Iris pigment epithelial cell (primary cell): ENCODE measurements at regions not wholly inside any gene's neighbourhood (a gene's known extent, or its start where the extent isn't known, plus 50 kb on each side); places are given as distances from the start of the nearest gene placed in this dataset.
"Not testable (repeated sequence)": the region's sequence is repeated elsewhere in the genome, so short reads cannot be mapped to it uniquely, and the experiment has no call there.

Experiments
- DNase-seq: peaks from one replicate; pipeline ENCODE4 v3.0.0-alpha.2; 2011; ENCODE audit warnings: low read depth

DNA sequence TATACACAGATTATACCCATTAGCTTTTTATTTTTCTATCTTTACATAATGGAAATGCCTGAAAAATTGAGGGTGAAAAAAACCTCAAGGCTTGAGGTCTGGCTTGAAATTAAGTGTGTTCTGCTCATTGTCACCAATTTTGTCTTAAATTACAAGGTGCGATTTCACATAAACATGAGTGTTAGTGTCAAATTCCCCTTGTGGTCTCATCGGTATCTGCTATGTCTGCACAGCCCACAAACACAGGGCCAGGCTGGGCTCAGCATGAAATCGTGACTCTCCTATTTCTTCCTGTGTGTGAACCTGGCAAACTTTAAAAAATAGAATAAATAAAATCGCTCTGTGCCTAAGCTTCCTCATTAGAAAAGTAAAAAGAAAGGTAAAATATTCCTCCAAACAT is 109.1 kb downstream of the CRLF2 start:
- no peak for DNase-seq

DNA sequence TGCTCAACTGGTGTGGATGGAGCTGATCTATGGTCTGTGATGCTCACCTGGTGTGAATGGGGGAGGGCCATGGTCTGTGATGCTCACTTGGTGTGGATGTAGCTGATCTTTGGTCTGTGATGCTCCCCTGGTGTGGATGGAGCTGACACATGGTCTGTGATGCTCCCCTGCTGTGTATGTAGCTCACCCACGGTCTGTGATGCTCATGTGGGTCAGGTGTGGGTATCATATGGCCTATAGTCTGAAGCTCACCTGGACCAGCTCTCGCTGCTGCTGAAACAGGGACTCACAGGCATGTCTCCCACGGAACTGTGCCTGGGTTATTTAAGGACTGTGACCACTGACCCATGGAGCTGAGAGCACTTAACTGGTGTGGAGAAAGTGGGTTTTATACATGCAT is 109.7 kb downstream of the CRLF2 start:
- no peak for DNase-seq

DNA sequence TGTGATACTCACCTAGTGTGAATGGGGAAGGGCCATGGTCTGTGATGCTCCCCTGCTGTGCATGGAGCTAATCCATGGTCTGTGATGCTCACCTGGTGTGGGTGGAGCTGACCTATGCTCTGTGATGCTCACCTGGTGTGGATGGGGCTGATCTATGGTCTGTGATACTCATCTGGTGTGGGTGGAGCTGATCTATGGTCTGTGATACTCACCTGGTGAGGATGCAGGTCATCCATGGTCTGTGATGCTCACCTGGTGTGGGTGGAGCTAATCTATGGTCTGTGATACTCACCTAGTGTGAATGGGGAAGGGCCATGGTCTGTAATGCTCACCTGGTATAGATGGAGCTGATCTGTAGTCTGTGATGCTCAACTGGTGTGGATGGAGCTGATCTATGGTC is 110.2 kb downstream of the CRLF2 start:
- DNase-seq: not testable (repeated sequence)

- no peak for DNase-seq
These were observed 113.2 kb downstream of the CRLF2 start for GRCh38 chrX:1099146-1099770.

DNA sequence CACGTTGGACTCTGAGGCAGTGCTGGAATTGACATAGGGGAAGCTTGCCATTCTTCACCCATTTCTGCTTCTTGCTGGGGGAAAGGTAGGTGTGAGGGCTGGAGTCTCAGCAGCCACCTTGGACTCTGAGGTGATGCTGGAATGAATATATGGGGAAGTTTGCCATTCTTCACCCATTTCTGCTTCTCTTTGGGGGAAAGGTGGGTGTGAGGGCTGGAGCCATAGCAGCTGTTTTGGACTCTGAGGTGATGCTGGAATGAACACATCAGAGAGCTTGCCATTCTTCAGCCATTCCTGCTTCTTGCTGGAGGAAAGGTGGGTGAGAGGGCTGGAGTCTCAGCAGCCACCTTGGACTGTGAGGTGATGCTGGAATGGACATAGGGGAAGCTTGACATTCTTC is 115.1 kb downstream of the CRLF2 start:
- no peak for DNase-seq

DNA sequence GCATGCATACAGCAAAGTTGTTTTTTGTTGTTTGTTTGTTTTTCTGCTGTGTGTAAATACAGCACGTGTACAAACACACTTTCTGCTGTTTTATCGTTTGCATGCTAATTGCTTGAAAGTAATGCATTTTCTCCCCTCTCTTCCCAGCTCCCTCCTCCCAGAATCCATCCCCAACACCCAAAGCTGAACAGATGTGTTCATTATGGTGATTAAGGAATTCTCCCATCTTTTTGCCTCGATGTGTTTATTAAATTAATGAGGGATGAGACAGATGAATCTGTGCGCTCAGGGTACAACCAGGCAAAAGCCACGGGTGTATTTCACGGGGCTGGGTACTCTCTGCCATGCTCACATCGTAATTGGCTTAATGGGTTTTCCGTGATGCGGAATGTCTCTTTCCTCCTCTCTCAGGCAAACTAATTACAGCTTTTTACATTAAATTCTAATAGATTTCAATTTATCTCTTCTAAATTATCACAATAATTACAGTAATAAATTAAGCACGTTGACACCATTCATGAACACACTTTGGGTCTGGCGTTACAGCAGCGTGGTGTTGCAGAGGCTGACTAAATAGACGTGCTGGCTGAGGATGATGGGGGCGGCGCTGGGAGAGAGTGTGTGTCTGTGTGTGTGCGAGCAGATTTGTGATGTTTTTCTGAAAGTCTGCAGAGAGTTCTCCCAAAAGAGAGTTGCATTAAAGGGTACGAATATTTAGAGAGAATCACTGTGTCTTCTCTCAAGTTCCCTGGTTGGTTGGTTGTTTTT is 117.7 kb downstream of the CRLF2 start:
- no peak for DNase-seq

GRCh38 chrX:1093586-1094421 is 118.6 kb downstream of the CRLF2 start:
- no peak for DNase-seq

DNA sequence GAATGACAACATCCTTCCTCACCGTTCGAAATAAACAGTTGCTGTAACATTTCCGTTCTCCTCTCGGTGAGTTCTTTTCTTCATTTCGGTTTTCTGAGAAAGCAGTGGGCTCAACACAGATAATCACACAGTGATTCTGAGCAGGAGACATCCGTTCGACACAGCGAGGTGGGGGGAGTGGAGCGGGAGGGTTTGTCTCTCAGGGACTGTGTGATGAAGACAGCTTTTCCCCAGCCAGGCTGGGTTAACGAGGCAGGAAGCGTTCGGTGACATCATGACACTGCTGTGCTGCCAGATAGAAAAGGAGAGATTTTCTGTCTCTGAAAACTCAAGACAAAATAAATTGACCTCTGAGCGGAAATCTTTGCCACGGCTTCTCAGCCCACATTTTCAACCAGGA is 119.3 kb downstream of the CRLF2 start:
- DNase-seq: no peak

GRCh38 chrX:1086444-1087409 is 125.7 kb downstream of the CRLF2 start:
- peak; percentile 44 for DNase-seq

DNA sequence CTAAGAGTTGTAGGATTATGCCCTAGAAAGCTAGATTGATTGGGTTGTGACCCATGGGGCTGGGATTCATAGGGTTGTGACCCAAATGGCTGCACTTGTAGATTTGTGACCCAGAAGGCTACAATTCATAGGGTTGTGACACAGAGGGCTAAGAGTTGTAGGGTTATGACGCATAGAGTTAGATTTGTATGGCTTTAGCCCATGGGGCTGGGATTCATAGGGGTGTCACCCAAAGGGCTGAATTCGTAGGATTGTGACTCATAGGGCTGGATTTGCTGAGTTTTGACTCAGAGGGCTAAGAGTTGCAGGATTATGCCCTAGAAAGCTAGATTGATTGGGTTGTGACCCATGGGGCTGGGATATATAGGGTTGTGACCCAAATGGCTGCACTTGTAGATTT is 126.6 kb downstream of the CRLF2 start:
- not testable (repeated sequence) for DNase-seq

- no peak for DNase-seq
These were observed 127.8 kb downstream of the CRLF2 start for GRCh38 chrX:1084689-1085088.

DNA sequence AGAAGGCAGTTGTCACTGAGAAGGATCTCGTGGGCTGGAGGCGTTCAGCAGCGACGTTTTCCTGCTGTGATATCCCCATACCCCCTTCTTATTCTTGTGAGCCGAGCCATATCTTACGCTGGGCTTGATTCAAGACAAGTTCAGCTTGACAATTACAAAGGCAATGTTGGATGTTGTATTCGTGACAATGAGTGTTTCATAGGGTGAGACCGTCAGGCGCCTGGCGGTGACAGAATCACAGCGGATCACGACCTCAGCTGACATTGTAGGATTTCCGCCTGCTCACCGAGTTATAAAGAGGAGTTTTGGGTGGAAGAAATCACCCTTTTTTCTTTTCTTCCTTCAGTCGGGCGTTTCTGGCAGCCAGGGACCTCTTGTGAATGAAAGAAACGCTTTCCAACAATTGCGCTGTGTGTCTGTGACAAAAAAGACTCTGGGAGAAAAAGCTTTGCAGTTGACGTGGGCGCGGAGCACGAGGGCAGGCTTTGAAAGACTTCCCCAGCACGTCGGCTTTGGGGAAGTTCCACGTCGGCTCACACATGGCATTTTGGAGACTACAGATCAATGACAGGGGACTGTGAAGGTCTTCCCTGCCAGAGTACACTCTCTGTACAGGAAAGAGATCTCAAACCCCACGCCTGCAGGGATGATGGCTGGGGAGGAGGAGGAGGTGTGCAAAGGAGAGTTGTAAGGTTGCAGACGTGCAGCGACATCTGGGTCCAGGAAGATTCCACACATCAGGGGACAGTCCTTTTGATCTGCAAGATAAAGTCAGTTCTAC is 135.4 kb downstream of the CRLF2 start:
- no peak for DNase-seq

DNA sequence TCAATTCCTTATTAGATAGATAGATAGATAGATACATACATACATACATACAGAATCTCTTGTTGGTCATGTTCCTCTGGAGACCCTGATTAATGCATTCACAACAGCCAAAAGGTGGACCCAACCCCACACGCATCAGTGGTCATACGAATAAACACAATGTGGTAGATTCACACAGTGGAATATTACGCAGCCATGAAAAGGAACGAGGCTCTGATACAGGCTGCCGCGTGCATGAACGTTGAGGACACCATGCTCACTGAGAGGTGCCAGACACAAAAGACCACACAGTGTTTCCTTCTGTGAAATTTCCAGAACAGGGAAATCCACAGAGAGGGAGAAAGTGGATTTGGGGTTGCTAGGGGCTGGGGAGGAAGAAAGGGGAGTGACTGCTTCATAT is 136.7 kb downstream of the CRLF2 start:
- DNase-seq: no peak

GRCh38 chrX:1075156-1075555 is 137.3 kb downstream of the CRLF2 start:
- no peak for DNase-seq

DNA sequence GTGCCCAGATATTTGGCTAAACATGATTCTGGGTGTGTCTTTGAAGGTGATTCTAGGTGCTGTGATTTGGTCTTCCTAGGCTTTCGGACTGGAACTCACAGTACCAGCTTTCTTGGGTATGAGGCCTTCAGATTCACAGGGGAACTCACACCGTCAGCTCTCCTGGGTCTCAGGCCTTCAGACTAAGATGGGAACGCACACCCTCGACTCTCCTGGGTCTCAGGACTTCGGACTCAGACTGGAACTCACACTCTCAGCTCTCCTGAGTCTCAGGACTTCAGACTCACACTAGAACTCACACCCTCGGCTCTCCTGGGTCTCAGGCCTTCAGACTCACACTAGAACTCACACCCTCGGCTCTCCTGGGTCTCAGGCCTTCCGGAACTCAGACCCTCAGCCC is 137.7 kb downstream of the CRLF2 start:
- DNase-seq: no peak

GRCh38 chrX:1074172-1074571 is 138.3 kb downstream of the CRLF2 start:
- no peak for DNase-seq

- no peak for DNase-seq
These were observed 139.6 kb downstream of the CRLF2 start for GRCh38 chrX:1072637-1073377.

GRCh38 chrX:1071351-1071750 is 141.1 kb downstream of the CRLF2 start:
- no peak for DNase-seq

GRCh38 chrX:1062351-1062750 is 150.1 kb downstream of the CRLF2 start:
- no peak for DNase-seq

- DNase-seq: no peak
These were observed 151.9 kb downstream of the CRLF2 start for GRCh38 chrX:1060562-1060960.
